ENCODE measurements at regions not wholly inside any gene's neighbourhood (a gene's known extent, or its start where the extent isn't known, plus 50 kb on each side); places are given as distances from the start of the nearest gene placed in this dataset.

DNA sequence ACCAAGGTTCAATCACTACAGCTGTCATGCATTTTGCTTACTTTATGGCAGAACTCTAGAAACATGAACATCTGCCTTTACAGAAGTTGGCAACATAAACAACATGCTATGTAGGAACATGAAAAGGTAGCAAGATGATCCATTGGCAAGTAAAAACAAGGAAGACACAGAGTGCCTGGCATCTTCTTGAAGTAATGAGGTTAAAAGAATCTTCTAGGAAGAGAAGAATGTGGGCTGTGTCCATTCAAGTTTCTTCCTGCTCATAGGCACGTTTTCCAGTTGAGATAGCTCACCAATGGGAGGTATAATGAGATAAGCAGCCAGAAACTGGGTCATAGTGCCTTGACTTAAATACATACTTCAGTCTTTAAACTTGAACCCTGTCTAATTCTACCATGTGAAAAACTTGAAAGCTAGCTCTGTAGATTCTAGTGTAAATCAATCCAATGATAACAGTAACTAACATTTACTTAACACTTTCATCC, 109.4 kb upstream of the PRLR start:
- TF ChIP-seq, protein P1, sequence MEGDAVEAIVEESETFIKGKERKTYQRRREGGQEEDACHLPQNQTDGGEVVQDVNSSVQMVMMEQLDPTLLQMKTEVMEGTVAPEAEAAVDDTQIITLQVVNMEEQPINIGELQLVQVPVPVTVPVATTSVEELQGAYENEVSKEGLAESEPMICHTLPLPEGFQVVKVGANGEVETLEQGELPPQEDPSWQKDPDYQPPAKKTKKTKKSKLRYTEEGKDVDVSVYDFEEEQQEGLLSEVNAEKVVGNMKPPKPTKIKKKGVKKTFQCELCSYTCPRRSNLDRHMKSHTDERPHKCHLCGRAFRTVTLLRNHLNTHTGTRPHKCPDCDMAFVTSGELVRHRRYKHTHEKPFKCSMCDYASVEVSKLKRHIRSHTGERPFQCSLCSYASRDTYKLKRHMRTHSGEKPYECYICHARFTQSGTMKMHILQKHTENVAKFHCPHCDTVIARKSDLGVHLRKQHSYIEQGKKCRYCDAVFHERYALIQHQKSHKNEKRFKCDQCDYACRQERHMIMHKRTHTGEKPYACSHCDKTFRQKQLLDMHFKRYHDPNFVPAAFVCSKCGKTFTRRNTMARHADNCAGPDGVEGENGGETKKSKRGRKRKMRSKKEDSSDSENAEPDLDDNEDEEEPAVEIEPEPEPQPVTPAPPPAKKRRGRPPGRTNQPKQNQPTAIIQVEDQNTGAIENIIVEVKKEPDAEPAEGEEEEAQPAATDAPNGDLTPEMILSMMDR (IDR thresholded peaks at IDR 0.05) = no peak
- no peak for TF ChIP-seq POLR2A (IDR thresholded peaks at IDR 0.05)
